Ishikawa (cell line): ENCODE measurements at regions not wholly inside any gene's neighbourhood (a gene's known extent, or its start where the extent isn't known, plus 50 kb on each side); places are given as distances from the start of the nearest gene placed in this dataset.

Source experiments
- CEBPB ChIP-seq: IDR thresholded peaks from 2 replicates; pipeline ENCODE4 v1.6.1; 2012
- CREB1 ChIP-seq: IDR thresholded peaks from 2 replicates; pipeline ENCODE4 v1.6.1; 2012; ENCODE audit warnings: low read depth
- EGR1 ChIP-seq: IDR thresholded peaks from 2 replicates; pipeline ENCODE4 v1.6.1; 2012
- EP300 ChIP-seq: IDR thresholded peaks from 2 replicates; pipeline ENCODE4 v1.6.1; 2012; ENCODE audit warnings: borderline replicate concordance
- FOXM1 ChIP-seq: IDR thresholded peaks from 2 replicates; pipeline ENCODE4 v1.6.1; 2012; ENCODE audit warnings: low read depth, borderline replicate concordance
- MAX ChIP-seq: IDR thresholded peaks from 2 replicates; pipeline ENCODE4 v1.6.1; 2012
- NFIC ChIP-seq: IDR thresholded peaks from 2 replicates; pipeline ENCODE4 v1.6.1; 2012
- RAD21 ChIP-seq: IDR thresholded peaks from 2 replicates; pipeline ENCODE4 v1.6.1; 2012; ENCODE audit warnings: low read depth
- TAF1 ChIP-seq: IDR thresholded peaks from 2 replicates; pipeline ENCODE4 v1.6.1; 2012; ENCODE audit warnings: low read depth, mild to moderate bottlenecking
- TCF12 ChIP-seq: IDR thresholded peaks from 2 replicates; pipeline ENCODE4 v1.6.1; 2012; ENCODE audit warnings: low read depth
- TEAD4 ChIP-seq: IDR thresholded peaks from 2 replicates; pipeline ENCODE4 v1.6.1; 2012
- YY1 ChIP-seq: IDR thresholded peaks from 2 replicates; pipeline ENCODE4 v1.6.1; 2012; ENCODE audit warnings: low read depth
- ZBTB7A ChIP-seq: IDR thresholded peaks from 2 replicates; pipeline ENCODE4 v1.6.1; 2012; ENCODE audit warnings: low read depth
- TF ChIP-seq, protein P1 (sequence below): IDR thresholded peaks from 2 replicates; pipeline ENCODE4 v1.6.1; 2012; ENCODE audit warnings: low read depth, mild to moderate bottlenecking
- TF ChIP-seq, protein P2 (sequence below): IDR thresholded peaks from 2 replicates; pipeline ENCODE4 v1.6.1; 2012

- TF ChIP-seq RAD21, result no peak
- no peak for TF ChIP-seq YY1
- no peak for TF ChIP-seq CREB1
- TF ChIP-seq FOXM1, result no peak
- no peak for TF ChIP-seq EGR1
- TF ChIP-seq TCF12, result no peak
Observed at GRCh38 chr13:55516610-55517009, 1624.1 kb upstream of the PRR20A start.

DNA sequence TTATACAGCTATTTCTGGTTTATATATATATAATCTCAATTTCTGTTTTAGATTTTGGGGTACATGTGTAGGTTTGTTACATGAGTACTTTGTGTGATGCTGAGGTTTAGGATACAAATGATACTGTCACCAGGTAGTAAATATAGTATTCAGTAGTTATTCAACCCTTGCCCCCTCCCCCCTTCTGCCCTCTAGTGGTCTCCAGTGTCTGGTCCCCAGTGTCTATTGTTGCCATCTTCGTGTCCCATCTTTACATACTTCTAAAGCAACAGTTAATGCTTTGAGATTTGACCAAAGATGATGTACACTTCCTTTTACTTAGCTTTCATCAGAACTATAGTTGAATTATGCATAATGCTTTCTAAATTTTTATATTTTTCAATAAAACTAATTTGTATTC lies 1623.4 kb upstream of the PRR20A start:
- TF ChIP-seq RAD21, result peak; percentile 16
- TF ChIP-seq YY1, result no peak

DNA sequence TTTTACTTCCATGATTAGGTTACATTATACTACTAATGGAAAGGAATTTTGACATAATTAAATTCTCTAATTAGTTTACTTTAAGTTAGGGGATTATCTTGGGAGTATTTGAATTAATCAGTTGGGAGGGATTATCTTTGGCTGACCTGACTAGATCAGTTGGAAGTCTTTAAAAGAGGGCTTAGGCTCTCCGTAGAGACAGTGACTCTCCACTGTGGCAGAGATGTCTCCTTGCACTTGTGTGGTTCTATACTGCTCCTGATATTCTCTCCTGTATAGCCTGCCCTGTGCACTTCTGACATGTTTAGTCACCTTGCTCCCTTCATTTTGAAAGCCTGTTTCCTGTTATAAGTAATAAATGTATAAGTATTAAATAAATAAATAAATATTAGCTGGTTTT lies 1612.3 kb upstream of the PRR20A start:
- TF ChIP-seq, protein P1, sequence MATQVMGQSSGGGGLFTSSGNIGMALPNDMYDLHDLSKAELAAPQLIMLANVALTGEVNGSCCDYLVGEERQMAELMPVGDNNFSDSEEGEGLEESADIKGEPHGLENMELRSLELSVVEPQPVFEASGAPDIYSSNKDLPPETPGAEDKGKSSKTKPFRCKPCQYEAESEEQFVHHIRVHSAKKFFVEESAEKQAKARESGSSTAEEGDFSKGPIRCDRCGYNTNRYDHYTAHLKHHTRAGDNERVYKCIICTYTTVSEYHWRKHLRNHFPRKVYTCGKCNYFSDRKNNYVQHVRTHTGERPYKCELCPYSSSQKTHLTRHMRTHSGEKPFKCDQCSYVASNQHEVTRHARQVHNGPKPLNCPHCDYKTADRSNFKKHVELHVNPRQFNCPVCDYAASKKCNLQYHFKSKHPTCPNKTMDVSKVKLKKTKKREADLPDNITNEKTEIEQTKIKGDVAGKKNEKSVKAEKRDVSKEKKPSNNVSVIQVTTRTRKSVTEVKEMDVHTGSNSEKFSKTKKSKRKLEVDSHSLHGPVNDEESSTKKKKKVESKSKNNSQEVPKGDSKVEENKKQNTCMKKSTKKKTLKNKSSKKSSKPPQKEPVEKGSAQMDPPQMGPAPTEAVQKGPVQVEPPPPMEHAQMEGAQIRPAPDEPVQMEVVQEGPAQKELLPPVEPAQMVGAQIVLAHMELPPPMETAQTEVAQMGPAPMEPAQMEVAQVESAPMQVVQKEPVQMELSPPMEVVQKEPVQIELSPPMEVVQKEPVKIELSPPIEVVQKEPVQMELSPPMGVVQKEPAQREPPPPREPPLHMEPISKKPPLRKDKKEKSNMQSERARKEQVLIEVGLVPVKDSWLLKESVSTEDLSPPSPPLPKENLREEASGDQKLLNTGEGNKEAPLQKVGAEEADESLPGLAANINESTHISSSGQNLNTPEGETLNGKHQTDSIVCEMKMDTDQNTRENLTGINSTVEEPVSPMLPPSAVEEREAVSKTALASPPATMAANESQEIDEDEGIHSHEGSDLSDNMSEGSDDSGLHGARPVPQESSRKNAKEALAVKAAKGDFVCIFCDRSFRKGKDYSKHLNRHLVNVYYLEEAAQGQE, result no peak
- TF ChIP-seq CREB1, result no peak
- no peak for TF ChIP-seq MAX
- TF ChIP-seq TEAD4, result no peak
- TF ChIP-seq TCF12, result no peak
- no peak for TF ChIP-seq EGR1

DNA sequence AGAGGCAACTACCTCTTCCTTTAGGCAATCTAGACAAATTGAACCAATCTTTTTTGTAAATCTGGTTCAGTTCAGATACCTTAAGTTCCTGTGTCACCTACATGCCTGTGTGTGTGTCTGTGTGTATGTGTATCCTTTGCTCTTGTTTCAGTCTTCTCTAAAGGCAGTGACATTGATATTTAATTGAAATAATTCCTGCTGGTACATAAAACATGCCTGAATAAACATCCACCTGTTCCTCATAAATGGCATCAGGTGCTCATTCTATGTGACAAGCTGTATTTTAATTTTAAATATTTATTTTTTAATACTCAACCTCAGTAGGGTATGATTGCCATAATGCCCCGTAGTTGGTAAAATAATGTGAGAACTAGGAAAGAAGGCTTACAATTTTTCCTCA lies 1606.4 kb upstream of the PRR20A start:
- TF ChIP-seq RAD21 (no peak), TCF12 (no peak), ZBTB7A (no peak), EP300 (no peak), EGR1 (no peak), FOXM1 (no peak), TAF1 (no peak), TEAD4 (no peak), MAX (no peak), NFIC (no peak)
- TF ChIP-seq, protein P1, result no peak
- TF ChIP-seq, protein P2, sequence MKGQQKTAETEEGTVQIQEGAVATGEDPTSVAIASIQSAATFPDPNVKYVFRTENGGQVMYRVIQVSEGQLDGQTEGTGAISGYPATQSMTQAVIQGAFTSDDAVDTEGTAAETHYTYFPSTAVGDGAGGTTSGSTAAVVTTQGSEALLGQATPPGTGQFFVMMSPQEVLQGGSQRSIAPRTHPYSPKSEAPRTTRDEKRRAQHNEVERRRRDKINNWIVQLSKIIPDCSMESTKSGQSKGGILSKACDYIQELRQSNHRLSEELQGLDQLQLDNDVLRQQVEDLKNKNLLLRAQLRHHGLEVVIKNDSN, result no peak

DNA sequence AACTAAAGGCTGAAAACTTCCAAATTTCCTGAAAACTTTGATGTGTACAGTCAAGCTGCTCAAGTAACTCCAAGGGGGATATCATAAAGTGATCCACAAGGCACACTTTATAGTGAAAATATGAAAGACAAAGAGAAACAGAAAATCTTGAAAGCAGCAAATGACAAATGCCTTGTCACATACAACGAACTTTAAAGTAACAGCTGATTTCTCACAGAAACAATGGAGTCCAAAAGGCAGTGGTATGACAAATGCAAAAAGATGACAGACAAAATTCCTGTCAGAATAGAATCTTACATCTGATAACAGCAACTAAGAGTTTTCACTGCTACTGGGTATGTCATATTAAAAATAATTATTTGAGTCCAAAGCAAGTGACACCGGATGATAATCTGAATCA lies 1602.3 kb upstream of the PRR20A start:
- TF ChIP-seq EP300, result no peak
- no peak for TF ChIP-seq TAF1
- no peak for TF ChIP-seq TCF12
- TF ChIP-seq, protein P2, result no peak
- no peak for TF ChIP-seq MAX
- no peak for TF ChIP-seq RAD21
- TF ChIP-seq, protein P1, result no peak
- TF ChIP-seq EGR1, result no peak
- no peak for TF ChIP-seq NFIC
- no peak for TF ChIP-seq CEBPB
- TF ChIP-seq FOXM1, result no peak
